ENCODE measurements at regions not wholly inside any gene's neighbourhood (a gene's known extent, or its start where the extent isn't known, plus 50 kb on each side); places are given as distances from the start of the nearest gene placed in this dataset.

DNA sequence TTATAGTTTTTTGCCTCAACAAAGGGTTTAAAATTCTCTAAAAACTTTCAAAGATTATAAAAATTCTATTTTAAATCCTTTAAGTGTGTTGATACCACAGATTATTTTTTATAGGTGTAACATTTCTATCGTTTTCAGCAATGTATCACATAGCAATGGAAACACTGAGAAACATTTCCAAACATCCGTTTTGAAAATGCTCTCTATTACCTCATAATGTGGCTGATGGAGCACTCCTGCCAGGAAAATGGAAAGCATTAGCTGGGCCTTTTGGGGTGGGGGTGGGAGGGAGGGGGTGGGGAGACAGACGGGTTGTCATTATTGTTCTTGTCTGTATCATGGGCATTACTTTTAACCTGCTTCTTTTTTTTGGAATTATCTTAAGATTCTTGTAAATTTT, 516.5 kb downstream of the ACTL7B start:
- no peak overlapping the region for H2BK120ac ChIP-seq (ENCODE audit: low read depth, low read length, poor library complexity, severe bottlenecking)
- H3T11ph ChIP-seq (ENCODE audit: low read length), result no peak overlapping the region

More for the DNA sequence above, 516.5 kb downstream of the ACTL7B start:
- Histone ChIP-seq H3K23me2 (ENCODE audit: insufficient read length, low read depth, low read length, poor library complexity, severe bottlenecking) (no peaks in the 10 kb centered on the region), H3K18ac (ENCODE audit: insufficient read length, low read depth, low read length) (no peak overlapping the region), H2BK5ac (ENCODE audit: insufficient read length, low read length) (no peak overlapping the region), H3K9me3 (ENCODE audit: control insufficient read depth, low read depth, low read length) (no peaks in the 10 kb centered on the region), H2BK20ac (ENCODE audit: low read depth, low read length, poor library complexity, severe bottlenecking) (no peak overlapping the region), H3K23ac (ENCODE audit: insufficient read length, low read depth, low read length) (no peak overlapping the region), H3K56ac (ENCODE audit: insufficient read length, low read depth, low read length) (no peak overlapping the region), H2AK5ac (ENCODE audit: insufficient read length, low read length) (no peak overlapping the region), H2AFZ (ENCODE audit: low read length) (no peak overlapping the region), H3K4me2 (ENCODE audit: insufficient read depth, insufficient read length, low read length) (no peak overlapping the region), H3K27ac (ENCODE audit: insufficient read length, low read depth, low read length) (no peak overlapping the region), H4K8ac (replicated peaks; ENCODE audit: insufficient read length, low read depth, low read length) (no peak overlapping the region), H3K14ac (ENCODE audit: insufficient read depth, low read length) (no peak overlapping the region), H4K91ac (ENCODE audit: insufficient read length, low read depth, low read length) (no peak overlapping the region), H2BK12ac (ENCODE audit: insufficient read length, low read depth, low read length) (no peak overlapping the region), H4K5ac (ENCODE audit: insufficient read length, low read depth, low read length) (no peak overlapping the region), H3K79me2 (ENCODE audit: insufficient read depth, low read length) (no peaks in the 10 kb centered on the region), H3K9ac (ENCODE audit: extremely low read depth, insufficient read length, low read length) (no peak overlapping the region), H4K20me1 (ENCODE audit: control insufficient read depth, insufficient read depth, insufficient read length) (no peaks in the 10 kb centered on the region), H2BK15ac (ENCODE audit: low read depth, low read length) (no peak overlapping the region), H3K27me3 (ENCODE audit: insufficient read depth, low read length) (no peaks in the 10 kb centered on the region), H3K4ac (ENCODE audit: low read depth, low read length) (no peak overlapping the region), H3K79me1 (ENCODE audit: insufficient read depth, low read depth, low read length, poor library complexity, severe bottlenecking) (no peaks in the 10 kb centered on the region), H3K4me1 (ENCODE audit: insufficient read depth, low read length) (no peaks in the 10 kb centered on the region)
- no peak for DNase-seq
- no peak overlapping the region for H3K4me3 Mint-ChIP-seq
- H3K9me3 Mint-ChIP-seq, result no peaks in the 10 kb centered on the region
- no peaks in the 10 kb centered on the region for H3K36me3 Mint-ChIP-seq (ENCODE audit: insufficient read depth in 1 of 3, low read depth in 3 of 3)
- no CpG with 5 or more reads among the region's 3 CpGs for WGBS (ENCODE audit: extremely low coverage, insufficient read length, low lambda C conversion rate)
- TF ChIP-seq, protein P1, sequence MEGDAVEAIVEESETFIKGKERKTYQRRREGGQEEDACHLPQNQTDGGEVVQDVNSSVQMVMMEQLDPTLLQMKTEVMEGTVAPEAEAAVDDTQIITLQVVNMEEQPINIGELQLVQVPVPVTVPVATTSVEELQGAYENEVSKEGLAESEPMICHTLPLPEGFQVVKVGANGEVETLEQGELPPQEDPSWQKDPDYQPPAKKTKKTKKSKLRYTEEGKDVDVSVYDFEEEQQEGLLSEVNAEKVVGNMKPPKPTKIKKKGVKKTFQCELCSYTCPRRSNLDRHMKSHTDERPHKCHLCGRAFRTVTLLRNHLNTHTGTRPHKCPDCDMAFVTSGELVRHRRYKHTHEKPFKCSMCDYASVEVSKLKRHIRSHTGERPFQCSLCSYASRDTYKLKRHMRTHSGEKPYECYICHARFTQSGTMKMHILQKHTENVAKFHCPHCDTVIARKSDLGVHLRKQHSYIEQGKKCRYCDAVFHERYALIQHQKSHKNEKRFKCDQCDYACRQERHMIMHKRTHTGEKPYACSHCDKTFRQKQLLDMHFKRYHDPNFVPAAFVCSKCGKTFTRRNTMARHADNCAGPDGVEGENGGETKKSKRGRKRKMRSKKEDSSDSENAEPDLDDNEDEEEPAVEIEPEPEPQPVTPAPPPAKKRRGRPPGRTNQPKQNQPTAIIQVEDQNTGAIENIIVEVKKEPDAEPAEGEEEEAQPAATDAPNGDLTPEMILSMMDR (conservative IDR thresholded peaks at IDR 0.05), result no peak
- peaks cover 3 to 8% of the 10 kb centered on the region in 2 experiments; a peak in 3 of 4 replicates for H3K4me1 Mint-ChIP-seq
- no peak overlapping the region for H3K27ac Mint-ChIP-seq
- no peaks in the 10 kb centered on the region; the same call in 1 of the 2 replicates for H3K27me3 Mint-ChIP-seq (ENCODE audit: low read depth)
